HG03457 (cell line): ENCODE measurements at regions not wholly inside any gene's neighbourhood (a gene's known extent, or its start where the extent isn't known, plus 50 kb on each side); places are given as distances from the start of the nearest gene placed in this dataset.

Experiments
- ATAC-seq: cut with Tn5 transposase; IDR thresholded peaks from one replicate; pipeline ENCODE4 v1.9.1; 2021; ENCODE audit warnings: moderate number of reproducible peaks; ENCODE audit not compliant: unreplicated experiment

- no peak for ATAC-seq
These were observed 528.4 kb upstream of the PROK2 start for GRCh38 chr3:72313308-72313707.

GRCh38 chr3:72312339-72312738 lies 527.4 kb upstream of the PROK2 start:
- ATAC-seq = no peak

DNA sequence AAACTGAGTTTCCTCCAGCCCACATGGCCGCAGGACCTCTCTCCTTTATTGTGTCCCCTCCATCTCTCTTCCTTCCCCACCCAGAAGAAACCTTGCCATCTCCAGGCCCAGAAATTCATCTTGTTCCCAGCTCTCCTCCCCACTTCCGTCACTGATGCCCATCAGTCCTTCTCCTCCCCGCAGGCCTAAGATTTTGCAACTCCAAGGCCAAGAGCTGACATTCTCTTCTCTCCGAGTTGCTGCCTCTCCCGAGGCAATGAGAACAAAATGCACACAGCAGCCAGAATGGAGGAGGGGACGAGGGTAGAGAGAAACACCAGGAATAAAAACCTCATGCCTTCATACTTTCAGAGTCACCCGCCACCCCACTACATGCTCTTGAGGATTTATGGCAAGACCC lies 526.5 kb upstream of the PROK2 start:
- no peak for ATAC-seq

- ATAC-seq = peak; percentile 90
These were observed 525.8 kb upstream of the PROK2 start for GRCh38 chr3:72310419-72311380.

GRCh38 chr3:72309661-72310418 lies 524.9 kb upstream of the PROK2 start:
- peak; percentile 3 for ATAC-seq

- ATAC-seq = no peak
These were observed 523.7 kb upstream of the PROK2 start for GRCh38 chr3:72308641-72309040.

DNA sequence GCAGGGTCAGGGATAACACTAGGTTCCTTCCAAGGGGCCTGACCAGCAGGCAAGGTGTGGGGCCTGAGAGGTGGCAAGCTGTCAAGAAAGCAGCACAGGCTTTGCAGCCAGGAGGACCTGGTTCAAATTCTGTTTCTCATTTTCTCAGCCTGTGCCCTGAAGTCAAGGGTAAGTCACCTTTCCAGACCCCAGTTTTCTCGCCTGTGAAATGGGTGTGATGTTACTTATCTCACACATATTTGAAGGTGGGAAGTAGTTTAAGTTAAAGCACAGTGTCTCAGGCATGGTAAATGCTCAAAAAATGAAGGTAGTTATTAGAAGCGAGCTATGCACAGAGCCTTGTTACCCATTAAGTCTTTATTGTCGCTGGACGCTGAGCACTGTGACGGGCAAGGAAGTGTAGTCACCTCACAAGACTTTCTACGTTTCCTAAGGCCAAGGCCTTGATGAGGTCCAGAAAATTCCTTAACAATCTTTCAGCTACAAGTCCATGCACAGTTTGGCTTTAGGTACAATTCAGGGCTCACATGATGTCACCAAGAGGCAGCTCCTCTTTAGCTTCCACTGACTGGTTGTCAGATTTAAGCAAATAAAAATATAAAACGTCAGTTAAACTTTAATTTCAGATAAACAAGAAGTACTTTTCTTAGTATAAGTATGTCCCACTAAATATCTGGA lies 522.6 kb upstream of the PROK2 start:
- ATAC-seq = no peak

GRCh38 chr3:72306800-72307341 lies 521.9 kb upstream of the PROK2 start:
- ATAC-seq = no peak

GRCh38 chr3:72303926-72304325 lies 519.0 kb upstream of the PROK2 start:
- no peak for ATAC-seq

GRCh38 chr3:72301779-72302178 lies 516.8 kb upstream of the PROK2 start:
- no peak for ATAC-seq

- no peak for ATAC-seq
These were observed 515.7 kb upstream of the PROK2 start for GRCh38 chr3:72300621-72301020.

- ATAC-seq = no peak
These were observed 514.9 kb upstream of the PROK2 start for GRCh38 chr3:72299823-72300222.

- ATAC-seq = no peak
These were observed 514.4 kb upstream of the PROK2 start for GRCh38 chr3:72299321-72299802.

DNA sequence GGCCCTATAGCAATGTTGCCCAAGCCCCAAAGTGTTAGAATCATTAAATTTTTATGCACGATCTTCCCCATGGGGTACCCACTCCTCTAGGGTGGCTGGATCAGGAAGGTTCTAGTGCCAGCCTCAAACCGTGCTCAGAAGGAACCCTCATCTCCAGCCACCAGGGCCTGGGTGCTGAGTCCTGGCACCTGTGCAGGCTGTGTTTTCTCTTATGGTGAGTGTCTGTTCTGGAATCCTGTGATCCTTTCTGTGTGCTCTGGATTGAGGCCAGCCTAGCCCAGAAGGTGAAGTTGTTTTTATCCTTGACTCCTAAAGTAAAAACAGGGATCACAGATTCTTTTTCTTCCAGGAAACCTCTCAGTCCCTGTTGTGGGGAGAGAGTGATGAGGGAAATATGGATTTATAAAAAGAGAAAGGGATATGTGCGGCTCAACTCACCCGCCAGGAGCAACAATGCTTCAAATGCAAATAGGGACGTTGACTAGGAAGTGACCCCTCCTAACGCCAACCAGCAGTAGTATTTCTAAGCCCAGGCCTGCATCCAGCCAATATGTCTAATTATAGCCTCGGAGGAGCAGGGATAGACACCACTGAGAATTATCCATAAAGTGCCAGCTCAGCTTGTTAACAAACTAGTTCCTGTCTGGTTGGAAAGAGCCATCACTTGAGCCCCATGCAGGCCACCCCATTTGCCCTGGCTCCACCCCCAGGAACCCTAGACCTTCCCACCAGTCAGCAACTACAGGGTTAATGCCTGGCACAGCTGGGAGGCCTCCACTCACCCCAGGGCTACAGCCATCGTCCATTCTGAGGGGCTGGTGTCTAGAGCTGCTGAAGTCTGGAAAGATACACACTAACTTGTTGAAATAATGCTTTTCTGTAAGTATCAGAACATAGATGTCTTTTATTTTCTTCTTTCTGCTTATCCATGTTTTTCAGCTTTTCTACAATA lies 513.5 kb upstream of the PROK2 start:
- ATAC-seq = no peak

- ATAC-seq = no peak
These were observed 512.5 kb upstream of the PROK2 start for GRCh38 chr3:72297481-72297880.

GRCh38 chr3:72296477-72297111 lies 511.6 kb upstream of the PROK2 start:
- ATAC-seq = no peak

- ATAC-seq = no peak
These were observed 511.1 kb upstream of the PROK2 start for GRCh38 chr3:72295962-72296450.

- no peak for ATAC-seq
These were observed 510.5 kb upstream of the PROK2 start for GRCh38 chr3:72295276-72295961.
